Epithelial cell of esophagus (primary cell): ENCODE measurements at regions not wholly inside any gene's neighbourhood (a gene's known extent, or its start where the extent isn't known, plus 50 kb on each side); places are given as distances from the start of the nearest gene placed in this dataset.

ENCODE experiments used
- DNase-seq: peaks from one replicate; pipeline ENCODE4 v3.0.0; 2010; ENCODE audit warnings: low read depth
- H3K4me3 ChIP-seq: 2 replicates; pipeline ENCODE4 v1.5.1; 2011; ENCODE audit warnings: mild to moderate bottlenecking, low read length, control low read depth
- TF ChIP-seq, protein P1 (sequence below): IDR thresholded peaks from 2 replicates; pipeline ENCODE4 v1.5.1; 2011; ENCODE audit warnings: low read depth, mild to moderate bottlenecking, low read length, control low read depth, inconsistent platforms; ENCODE audit not compliant: insufficient read depth; ENCODE audit errors: missing control alignments

DNA sequence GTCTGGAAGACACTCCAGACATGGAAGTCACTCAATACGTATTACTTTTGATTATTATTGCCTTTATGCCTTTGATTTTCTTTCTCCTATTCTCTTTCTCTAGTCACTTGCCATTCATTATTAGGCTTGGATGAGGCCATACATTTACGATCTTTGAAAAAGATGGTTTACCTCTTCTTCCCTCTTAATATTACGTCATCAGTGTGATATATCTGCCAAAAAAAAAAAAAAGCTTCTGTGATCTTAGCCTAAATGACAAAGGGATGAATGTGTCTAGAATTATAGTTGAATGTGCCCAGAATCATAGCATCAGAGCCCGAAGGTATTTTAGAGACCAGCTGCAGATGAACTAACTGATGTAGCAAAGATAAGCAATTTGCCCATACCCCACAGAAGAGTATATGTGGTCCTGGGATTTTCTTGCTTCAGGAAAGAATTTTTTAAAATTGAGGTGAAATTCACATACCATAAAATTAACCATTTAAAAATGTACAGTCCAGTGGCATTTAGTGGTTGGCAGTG is 73.9 kb downstream of the HHEX start:
- H3K4me3 ChIP-seq: no peak overlapping the region
- TF ChIP-seq, protein P1, sequence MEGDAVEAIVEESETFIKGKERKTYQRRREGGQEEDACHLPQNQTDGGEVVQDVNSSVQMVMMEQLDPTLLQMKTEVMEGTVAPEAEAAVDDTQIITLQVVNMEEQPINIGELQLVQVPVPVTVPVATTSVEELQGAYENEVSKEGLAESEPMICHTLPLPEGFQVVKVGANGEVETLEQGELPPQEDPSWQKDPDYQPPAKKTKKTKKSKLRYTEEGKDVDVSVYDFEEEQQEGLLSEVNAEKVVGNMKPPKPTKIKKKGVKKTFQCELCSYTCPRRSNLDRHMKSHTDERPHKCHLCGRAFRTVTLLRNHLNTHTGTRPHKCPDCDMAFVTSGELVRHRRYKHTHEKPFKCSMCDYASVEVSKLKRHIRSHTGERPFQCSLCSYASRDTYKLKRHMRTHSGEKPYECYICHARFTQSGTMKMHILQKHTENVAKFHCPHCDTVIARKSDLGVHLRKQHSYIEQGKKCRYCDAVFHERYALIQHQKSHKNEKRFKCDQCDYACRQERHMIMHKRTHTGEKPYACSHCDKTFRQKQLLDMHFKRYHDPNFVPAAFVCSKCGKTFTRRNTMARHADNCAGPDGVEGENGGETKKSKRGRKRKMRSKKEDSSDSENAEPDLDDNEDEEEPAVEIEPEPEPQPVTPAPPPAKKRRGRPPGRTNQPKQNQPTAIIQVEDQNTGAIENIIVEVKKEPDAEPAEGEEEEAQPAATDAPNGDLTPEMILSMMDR: no peak
- no peak for DNase-seq

DNA sequence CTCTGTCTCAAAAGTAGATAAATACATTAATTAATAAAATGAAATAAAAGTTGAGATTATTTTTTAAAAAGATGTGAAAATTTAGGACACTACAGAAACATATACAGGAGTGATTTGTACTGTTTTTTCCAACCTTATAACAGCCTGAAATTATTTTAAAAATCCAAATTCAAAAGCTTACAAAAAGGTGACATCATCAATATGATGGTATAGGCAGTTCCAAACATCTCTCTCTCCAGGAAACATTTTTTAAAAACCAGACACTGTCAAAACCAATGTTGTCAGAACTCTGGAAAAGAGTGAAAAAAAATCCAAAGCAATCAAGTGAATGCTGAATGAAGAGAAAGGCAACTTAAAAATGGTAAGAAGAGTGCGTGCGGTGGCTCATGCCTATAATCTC is 76.7 kb downstream of the HHEX start:
- no peak overlapping the region for H3K4me3 ChIP-seq
- TF ChIP-seq, protein P1: no peak
- no peak for DNase-seq

DNA sequence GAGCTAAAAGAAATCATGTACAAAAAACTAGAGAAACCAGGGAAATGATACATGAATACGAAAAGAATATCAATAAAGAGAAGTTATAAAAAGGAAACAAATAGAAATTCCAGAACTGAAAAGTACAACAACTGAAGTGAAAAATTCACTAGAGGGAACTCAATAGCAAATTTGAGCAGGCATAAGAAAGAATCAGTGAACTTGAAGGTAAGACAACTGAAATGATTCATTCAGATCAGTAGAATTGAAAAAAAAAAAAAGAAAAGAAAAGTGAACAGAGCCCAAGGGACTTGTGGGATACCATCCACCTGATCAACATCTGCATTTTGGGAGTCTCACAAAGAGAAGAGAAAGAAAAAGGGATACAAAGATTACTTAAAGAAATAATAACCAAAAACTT is 78.3 kb downstream of the HHEX start:
- no peak overlapping the region for H3K4me3 ChIP-seq
- TF ChIP-seq, protein P1: no peak
- no peak for DNase-seq

DNA sequence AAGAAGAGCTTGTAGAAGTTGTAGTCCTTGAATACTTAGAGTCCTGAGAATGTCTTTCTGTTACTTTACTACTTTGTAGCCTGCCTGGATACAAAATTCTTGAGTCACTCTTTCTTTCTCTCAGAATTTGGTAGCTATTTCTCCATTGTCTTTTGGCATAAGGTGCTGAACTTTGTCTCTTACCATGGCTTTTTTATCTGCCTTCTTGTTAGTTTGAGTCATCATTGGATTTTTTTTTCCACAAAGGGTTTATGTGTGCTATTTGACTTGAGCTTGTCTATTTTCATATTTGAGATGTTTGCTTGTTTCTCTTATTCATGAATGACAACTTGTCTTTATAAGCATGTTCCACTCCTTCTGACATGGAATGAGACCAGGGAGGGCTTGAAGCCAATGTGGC is 74.5 kb upstream of the EXOC6 start:
- no peak for DNase-seq
- TF ChIP-seq, protein P1: no peak
- H3K4me3 ChIP-seq: no peak overlapping the region

DNA sequence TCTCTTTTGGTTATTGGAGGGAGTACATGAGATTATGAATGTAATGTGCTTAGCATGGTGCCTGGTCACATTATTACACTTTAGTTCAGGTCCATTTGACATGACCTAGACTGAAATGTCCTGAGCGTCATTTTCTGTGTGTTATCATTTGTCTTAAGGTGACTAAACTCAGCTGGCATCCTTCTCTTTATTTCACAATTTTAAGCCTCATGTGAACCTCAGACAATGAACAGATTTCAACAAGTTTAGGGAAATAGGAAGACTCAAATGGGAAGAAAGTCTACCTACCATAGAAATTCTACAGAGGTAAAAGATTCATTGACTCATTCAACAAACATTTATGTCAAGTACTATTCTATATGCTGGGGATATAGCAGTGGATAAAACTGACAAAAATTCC is 70.2 kb upstream of the EXOC6 start:
- TF ChIP-seq, protein P1: no peak

DNA sequence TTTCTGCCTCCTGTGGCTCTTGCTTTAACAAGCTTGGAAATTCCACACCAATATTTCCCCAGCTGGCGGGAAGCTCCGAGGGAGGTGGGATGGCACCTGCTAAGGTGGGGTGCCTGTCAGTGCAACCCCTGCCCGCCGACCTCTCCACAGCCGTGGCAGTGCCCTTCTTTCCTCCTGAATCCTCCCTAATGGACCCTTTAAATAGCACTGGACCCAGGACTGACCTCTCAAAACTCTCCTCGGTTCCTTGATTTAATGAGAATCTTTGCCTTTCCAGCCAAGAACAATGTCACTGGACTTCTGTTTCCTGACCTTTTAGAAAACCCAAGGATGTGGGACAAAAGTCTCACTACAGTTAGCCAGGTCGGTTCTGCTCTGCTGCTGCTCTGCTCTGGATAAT is 63.2 kb upstream of the EXOC6 start:
- H3K4me3 ChIP-seq: no peak overlapping the region
- DNase-seq: no peak
- TF ChIP-seq, protein P1: no peak

More for the DNA sequence above, 70.2 kb upstream of the EXOC6 start:
- DNase-seq: peak; percentile 58
- H3K4me3 ChIP-seq: no peak overlapping the region

DNA sequence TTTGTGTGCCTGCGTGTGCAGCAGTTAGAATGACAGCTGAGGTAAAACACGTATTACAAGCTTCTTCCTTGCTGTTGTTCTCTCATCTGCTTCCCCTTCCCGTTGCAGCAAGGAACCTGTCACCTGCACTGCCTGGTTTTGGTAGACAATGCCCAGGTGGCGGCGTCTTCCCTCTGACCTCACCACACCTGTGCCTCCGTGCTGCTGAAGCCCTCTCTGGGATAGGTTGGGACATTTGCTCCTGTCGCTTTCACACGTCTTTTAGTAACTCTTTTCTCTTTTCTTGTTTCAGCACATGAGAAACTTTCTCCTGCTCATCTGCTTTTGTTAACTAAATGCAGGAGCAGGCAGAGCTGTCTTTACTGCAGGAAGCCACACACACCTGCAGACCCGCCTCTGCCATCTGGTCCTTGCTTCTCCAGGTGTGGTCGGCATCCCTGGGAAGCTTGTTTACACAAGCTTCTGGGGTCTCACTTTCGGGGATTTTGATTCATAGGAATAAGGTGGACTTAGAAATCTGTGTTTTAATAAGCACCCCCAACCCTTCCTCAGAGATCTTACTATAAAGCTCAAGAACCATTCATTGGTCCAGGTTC is 60.7 kb upstream of the EXOC6 start:
- DNase-seq: no peak
- H3K4me3 ChIP-seq: no peak overlapping the region
- TF ChIP-seq, protein P1: no peak
